ENCODE measurements at regions not wholly inside any gene's neighbourhood (a gene's known extent, or its start where the extent isn't known, plus 50 kb on each side); places are given as distances from the start of the nearest gene placed in this dataset.

DNA sequence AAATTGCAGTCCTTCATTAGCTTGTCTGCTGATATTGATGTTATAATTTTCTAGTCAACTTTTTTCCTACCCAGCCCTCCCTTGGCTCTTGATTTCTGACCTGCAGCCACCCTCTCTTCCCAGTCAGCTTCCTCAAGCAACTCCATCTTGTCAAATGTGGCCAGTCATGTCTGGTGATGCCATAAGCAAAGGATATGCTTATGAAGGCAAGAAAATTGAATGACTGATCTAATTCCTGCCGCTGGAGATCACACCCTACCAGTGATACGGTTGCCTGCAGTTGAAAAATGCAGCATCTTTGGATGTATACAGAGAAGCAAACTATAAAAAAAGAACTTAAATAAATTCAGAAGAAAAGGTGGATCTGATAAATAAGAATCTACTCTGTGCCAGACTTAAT, 297.1 kb upstream of the DAB1 start:
- TF ChIP-seq EZH2 (IDR thresholded peaks at IDR 0.05; ENCODE audit: insufficient read depth, poor library complexity, severe bottlenecking) (no peak), EZH2phosphoT487 (IDR thresholded peaks at IDR 0.05; ENCODE audit: insufficient read depth, low read depth) (no peak)
